NCI-H2196 treated with DMSO at 0.1 percent for 48 hours (cell line): ENCODE measurements at regions not wholly inside any gene's neighbourhood (a gene's known extent, or its start where the extent isn't known, plus 50 kb on each side); places are given as distances from the start of the nearest gene placed in this dataset.
A peak's percentile ranks its signal among the peaks of the same experiment; 100 is the strongest.
"Not testable (repeated sequence)": the region's sequence is repeated elsewhere in the genome, so short reads cannot be mapped to it uniquely, and the experiment has no call there.

Experiments
- DNase-seq: peaks from one replicate; lab custom pipeline; 2025; ENCODE audit not compliant: unreplicated experiment; lab: John Stamatoyannopoulos, UW

DNA sequence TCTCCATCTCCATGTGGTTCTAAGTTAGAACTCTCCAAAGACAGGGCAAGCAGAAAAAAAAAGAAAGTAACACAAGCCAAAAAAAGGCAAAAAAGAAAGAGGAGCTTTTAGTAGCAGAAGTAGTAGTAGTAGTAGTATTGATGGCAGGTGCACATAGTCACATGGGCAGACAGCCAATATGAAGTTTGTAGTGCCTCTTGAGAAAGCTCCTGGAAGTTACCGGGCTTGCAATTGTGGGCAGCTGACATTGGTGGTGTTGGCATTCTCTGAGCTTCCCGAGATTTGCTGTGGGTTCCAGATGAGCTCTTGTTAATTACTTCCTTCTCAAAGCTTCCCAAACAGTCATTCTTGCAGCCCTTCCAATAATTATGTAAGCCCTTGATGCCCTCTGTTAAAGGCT is 1128.5 kb downstream of the TYW1 start:
- DNase-seq = peak; percentile 41

DNA sequence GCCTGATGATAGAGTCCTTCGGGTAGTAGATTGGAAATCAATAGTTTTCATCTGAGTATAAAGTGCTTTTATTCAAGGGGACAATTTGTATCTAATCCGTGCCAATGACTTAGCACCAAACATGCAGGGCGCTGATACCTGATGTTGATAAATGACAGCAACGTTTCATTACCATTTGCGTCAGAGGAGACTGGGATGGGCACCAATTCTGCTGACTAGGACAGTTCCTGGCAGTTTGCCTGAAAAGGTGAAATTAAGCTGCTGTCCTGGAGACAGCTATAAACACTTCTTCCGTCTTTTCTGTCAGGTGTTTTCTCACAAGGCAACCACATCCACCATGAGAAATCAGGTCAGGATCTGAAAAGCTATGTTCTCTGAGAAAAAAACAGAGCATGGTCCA is 1136.4 kb downstream of the TYW1 start:
- DNase-seq = no peak

DNA sequence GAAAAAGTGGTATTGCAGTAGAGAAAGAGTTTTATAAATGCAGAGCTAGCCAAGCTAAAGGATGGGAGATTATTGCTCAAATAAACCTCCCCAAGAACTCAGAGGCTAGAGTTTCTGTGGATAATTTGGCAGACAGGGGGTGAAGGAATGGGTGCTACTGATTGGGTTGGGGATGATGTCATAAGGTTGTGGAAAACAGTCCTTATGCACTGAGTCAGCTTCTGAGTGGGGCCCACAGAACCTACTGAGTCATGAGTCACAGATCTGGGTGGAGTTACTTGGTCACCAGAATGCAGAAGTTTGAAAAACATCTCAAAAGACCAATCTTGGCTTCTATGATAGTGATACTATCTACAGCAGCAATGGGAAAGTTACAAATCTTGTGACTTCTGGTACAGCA is 1146.7 kb downstream of the TYW1 start:
- DNase-seq = no peak

- DNase-seq = no peak
These were observed 1150.3 kb downstream of the TYW1 start for GRCh38 chr7:68146983-68147382.

DNA sequence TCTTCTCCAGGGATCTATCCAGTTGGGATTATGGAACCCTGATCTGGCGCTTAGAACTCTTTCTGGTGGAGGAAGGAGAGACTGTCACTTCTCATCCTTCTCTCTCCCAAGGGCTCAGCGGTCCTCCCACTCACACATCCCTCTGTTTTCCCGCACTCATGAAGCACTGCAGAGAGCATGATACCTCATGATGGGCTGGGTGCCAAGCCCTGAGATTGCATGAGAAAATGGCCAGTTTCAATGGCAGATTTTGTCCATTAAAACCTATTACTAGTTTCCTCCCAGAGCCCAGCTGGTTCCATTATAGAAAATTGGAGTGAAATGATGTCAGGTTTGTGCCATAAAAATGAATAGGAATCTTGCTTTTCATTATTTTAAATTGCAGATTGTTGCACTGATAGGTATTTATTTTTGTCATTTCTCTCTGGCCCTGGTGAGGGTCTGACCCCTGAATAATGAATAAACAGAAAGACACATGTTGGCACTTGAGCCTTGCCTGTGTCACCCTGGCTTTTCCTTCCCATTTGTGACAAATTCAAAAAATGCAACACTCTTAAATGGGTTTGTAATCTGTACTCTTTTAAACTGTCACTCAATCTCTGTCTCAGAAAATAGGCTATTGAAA is 1151.1 kb downstream of the TYW1 start:
- DNase-seq = no peak

GRCh38 chr7:68148440-68148839 is 1151.8 kb downstream of the TYW1 start:
- DNase-seq = peak; percentile 49

- DNase-seq = no peak
These were observed 1155.6 kb downstream of the TYW1 start for GRCh38 chr7:68152205-68152604.

DNA sequence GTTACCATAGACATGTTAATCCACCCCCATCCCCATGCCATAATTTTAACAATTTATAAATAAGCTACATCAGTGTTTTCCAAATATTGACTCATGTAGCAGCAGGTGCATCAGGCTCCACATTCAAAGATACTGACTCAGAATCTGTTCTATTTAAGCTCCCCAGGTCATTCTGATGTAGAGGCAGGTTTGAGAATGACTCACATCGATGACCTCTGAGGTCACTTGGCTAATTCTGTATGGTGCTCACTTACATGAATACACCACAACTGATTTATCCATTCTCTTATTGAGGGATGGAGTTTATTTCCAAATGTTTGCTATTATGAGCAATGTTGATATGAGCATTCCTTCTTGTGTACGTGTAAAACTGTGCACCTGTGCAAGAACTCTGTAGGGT is 1159.0 kb downstream of the TYW1 start:
- DNase-seq = no peak

- no peak for DNase-seq
These were observed 1162.2 kb downstream of the TYW1 start for GRCh38 chr7:68158686-68159295.

GRCh38 chr7:68162712-68163111 is 1166.1 kb downstream of the TYW1 start:
- no peak for DNase-seq

DNA sequence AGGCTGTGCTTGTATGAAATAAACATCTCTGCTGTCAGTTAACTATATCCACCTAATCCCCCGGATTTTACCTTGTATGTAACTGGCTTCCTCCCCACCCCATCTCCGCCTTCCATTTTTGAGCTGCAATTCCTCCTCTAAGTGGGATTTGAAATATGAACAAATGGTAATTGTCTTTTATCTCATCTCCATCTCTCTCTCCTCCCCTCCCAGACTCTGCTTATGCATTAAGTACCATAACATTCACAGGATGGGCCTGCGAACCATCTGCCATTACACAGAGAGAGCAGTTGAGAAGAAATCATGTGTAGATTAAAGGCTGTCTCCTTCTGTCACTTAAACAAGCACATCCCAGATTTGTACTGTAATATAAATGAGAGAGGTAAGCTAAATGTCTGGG is 1169.9 kb downstream of the TYW1 start:
- DNase-seq = no peak

DNA sequence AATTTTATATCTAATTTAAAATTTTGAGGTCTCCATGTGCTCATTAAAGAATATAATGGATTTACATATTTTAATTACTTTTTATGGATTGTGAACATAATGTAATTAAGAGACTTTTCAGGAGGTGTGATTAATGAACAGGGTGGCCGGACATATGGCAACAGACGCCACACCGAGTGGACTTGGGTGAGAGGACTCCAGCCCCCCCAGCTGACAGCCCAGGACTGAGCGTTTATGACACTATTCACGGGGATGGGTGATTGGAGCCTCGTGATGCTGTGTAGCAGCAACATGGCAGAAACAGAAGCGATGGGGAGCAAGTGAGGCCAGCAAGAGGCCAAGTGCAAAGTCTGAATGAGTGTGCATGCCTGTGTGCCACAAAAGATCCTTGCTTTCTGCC is 1176.9 kb downstream of the TYW1 start:
- DNase-seq = no peak

- DNase-seq = peak; percentile 45
These were observed 1180.3 kb downstream of the TYW1 start for GRCh38 chr7:68176974-68177373.

GRCh38 chr7:68180761-68181160 is 1184.1 kb downstream of the TYW1 start:
- no peak for DNase-seq

DNA sequence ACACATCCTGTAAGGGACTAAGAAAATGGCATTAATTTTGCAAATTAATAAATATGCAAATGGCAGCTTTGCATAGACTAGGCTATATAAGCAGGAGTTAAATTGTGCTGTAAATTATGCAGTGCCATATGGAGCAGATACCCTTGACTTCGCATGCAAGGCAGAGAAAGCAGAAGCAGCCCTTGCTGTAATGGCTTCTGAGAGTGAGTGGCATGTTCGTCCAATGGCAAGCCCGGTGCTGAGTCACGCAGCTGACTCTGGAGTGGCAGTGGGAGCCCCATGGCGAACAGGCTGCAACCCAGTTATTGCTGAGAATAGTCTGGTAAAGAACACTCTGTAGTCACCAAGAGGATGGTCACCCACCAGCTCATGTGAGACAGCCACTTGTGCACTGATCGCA is 1186.5 kb downstream of the TYW1 start:
- DNase-seq = no peak

DNA sequence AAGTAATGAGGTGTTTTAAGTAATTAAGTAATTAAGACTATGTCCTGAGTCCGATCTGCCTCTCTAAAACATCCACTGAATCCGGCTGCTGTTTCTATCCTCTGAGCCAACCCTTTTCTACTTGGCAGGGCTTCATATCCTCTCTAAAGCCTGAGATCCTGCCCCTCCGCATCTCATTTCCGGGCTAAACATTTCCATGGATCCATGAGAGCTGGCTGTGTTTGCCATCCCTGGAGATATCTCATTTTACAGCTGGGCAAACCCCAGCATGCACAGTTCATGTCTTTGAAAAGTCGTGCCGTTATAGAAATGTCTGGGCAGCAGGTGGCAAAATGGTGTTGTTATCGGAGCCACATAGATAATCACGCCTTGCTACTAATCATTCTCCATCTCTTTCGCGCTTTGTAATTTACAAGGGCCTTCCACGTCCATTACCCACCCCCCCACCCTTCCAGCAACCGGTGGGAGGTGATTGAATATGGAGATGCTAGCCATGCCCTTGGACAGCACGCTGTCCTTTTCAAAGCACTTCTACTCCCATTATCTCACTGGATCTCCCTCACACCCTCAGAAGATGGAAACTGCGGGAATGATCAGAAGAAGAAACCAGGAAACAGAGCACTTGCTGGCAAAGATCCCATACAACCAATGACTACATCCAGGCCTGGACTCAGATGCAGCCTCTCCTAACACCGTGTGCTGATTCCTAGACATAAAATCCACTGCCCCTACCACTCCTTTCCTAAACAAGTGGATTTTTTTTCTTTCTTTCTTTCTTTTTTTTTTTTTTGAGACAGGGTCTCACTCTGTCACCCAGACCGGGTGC is 1189.2 kb downstream of the TYW1 start:
- peak; percentile 88 for DNase-seq

GRCh38 chr7:68187532-68187931 is 1190.9 kb downstream of the TYW1 start:
- DNase-seq = no peak

DNA sequence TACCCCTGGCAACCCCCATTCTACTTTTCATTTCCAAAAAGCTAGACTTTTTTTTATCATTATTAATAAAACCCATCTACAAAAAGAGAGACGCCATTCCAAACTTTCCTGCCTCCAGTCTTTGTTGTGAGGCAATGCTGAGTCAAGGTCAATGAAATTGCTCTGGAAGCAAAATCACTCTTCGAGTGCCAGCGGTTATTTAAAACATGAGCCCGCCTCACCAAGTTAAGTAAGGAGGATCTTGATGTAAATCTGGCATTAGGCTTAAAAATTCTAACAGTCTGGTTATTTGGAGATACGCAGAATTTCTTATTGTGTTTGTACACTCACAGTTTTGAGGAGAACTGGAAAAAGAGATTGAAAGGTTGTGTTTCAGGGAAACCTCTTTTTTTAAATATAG is 1196.3 kb downstream of the TYW1 start:
- no peak for DNase-seq

GRCh38 chr7:68195642-68196041 is 1199.0 kb downstream of the TYW1 start:
- DNase-seq = not testable (repeated sequence)

DNA sequence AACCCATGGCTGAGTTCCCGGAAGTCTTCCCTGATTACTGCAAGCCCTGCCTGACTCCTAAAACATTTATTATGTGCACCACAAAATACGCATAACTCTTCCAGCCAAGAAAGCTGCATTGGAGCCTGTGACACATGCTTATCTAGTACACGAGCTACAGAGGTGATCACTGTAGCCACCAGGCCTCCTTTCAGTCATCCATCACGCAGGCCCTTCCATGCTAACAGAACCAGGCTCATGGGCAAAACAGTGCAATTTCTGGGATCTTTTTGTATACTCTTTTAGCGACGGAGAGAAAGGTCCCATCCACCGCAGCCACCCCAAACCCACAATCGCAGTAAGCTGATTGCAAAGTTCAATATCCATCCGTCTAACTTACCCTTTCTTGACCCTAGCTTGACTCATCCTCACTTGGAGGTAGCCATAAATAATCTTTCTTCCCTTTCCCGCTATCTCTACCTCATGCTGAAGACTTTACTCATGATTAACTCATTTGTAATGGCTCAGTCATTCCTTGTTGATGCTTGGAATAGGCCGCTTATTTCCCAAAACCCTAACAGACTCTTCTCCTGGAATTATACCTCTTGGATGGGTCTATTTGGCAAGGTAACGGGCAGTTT is 1203.5 kb downstream of the TYW1 start:
- DNase-seq = no peak

- no peak for DNase-seq
These were observed 1206.6 kb downstream of the TYW1 start for GRCh38 chr7:68203251-68203650.

- no peak for DNase-seq
These were observed 1209.2 kb downstream of the TYW1 start for GRCh38 chr7:68205826-68206225.
